Peyer's patch (tissue), 4 donors: ENCODE measurements at regions not wholly inside any gene's neighbourhood (a gene's known extent, or its start where the extent isn't known, plus 50 kb on each side); places are given as distances from the start of the nearest gene placed in this dataset.

Experiments used
- POLR2A ChIP-seq, 2 donors: fragments of 450-650 bp; IDR thresholded peaks; one replicate each; pipeline ENCODE4 v1.5.1; 2017; ENCODE audit warnings: antibody characterized with exemption in 2 of 2, mild to moderate bottlenecking in 2 of 2, moderate library complexity in 2 of 2
- TF ChIP-seq, protein P1 (sequence below), 6 experiments: fragments of 450-650 bp in 4 of 6; fragments of 200-600 bp in 2 of 6; sonication (generic) in 1 of 6; IDR thresholded peaks; one replicate each; pipeline ENCODE4 v1.5.1; 2017 to 2019; ENCODE audit warnings: antibody characterized with exemption in 6 of 6, mild to moderate bottlenecking in 3 of 6, moderate library complexity in 1 of 6

DNA sequence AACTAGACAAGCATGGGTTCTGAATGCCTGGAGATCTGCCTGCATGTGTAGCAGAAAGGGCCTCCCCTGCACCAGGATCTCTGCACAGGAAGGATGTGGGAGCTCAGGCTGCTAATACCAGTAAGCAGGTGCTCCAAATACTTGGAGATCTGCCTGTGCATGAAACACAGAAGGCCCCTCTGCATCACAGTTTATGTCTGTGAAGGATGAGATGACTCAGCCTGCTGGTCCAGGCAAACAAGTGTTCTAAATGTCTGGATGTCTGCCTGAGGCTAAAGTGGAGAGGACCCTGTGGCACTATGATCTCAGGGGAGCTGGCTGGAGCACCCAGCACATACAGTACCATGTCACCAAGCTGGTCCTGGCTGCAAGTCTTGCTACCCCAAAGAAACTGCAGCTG is 678.8 kb downstream of the MCTP2 start:
- TF ChIP-seq, protein P1, sequence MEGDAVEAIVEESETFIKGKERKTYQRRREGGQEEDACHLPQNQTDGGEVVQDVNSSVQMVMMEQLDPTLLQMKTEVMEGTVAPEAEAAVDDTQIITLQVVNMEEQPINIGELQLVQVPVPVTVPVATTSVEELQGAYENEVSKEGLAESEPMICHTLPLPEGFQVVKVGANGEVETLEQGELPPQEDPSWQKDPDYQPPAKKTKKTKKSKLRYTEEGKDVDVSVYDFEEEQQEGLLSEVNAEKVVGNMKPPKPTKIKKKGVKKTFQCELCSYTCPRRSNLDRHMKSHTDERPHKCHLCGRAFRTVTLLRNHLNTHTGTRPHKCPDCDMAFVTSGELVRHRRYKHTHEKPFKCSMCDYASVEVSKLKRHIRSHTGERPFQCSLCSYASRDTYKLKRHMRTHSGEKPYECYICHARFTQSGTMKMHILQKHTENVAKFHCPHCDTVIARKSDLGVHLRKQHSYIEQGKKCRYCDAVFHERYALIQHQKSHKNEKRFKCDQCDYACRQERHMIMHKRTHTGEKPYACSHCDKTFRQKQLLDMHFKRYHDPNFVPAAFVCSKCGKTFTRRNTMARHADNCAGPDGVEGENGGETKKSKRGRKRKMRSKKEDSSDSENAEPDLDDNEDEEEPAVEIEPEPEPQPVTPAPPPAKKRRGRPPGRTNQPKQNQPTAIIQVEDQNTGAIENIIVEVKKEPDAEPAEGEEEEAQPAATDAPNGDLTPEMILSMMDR (IDR thresholded peaks at IDR 0.05): no peak
- no peak for TF ChIP-seq POLR2A (IDR thresholded peaks at IDR 0.05)
